G401 (cell line): ENCODE measurements at regions not wholly inside any gene's neighbourhood (a gene's known extent, or its start where the extent isn't known, plus 50 kb on each side); places are given as distances from the start of the nearest gene placed in this dataset.

ENCODE experiments used
- DNase-seq: peaks from one replicate; pipeline ENCODE4 v3.0.0-alpha.2; 2015; ENCODE audit warnings: low spot score
- in situ Hi-C: cut with HindIII; loops from 2 replicates; pipeline ENCODE4 v1.10.0; 2016; ENCODE audit warnings: low sequenced_read_pairs, mixed read lengths

DNA sequence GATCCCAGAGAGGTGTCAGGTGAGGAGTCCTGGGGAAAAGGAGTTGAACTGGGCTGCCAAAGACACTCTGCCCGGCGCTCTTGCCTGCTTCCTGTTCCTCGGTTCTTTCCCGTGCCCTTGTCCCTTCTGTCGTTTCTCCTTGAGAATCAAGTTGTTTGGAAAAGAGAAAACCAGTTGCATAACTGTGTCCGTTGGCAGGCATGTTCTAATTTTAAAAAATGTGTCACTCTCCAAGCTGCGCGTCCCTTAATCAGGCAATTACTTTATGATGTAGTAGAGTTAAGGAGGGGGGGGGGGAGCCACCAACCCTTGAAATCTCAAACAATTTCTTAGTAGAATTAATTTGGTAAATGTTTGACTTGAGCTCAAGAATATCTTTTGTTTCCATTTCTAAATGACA, 105.9 kb upstream of the IGSF21 start:
- no peak for DNase-seq
- in situ Hi-C loops, result no loop called here

DNA sequence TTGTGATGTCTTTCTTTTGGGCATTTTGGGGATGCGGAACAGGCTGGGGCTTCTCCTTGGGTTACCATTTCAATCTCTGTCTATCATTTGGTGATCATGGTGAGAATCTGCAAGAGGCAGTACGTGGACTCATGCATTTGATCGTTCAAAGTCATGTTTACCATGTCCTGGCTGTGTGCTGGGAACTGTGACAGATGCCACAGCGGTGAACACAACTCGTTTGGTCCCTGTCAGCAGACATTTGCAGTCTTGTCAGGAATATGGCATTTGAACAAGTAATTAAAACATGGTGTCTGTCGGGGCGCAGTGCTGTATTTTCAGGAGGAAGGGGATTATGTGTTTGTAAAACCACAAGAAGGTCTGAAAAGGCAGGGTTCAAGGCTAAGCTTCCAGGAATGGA, 103.3 kb upstream of the IGSF21 start:
- DNase-seq, result no peak
- in situ Hi-C loops, result no loop called here

DNA sequence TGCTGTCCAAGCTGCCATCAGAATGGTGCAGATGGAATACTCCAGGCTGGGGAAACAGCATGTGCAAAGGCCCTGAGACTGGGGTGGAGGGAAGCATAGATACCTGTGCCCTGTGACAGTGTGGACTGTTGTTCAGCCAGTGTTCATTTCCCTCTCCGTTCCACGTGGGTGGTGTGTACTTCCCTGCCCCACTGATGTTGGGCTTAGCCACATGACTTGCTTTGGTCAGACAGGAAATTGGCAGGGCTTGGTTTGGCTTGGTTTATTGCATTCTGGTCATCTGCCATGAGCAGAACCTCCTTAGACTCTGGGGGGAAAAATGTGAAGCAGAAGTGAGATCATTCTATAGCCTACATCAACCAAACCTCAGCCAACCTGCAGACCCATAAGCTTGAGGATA, 102.4 kb upstream of the IGSF21 start:
- in situ Hi-C loops, result no loop called here

DNA sequence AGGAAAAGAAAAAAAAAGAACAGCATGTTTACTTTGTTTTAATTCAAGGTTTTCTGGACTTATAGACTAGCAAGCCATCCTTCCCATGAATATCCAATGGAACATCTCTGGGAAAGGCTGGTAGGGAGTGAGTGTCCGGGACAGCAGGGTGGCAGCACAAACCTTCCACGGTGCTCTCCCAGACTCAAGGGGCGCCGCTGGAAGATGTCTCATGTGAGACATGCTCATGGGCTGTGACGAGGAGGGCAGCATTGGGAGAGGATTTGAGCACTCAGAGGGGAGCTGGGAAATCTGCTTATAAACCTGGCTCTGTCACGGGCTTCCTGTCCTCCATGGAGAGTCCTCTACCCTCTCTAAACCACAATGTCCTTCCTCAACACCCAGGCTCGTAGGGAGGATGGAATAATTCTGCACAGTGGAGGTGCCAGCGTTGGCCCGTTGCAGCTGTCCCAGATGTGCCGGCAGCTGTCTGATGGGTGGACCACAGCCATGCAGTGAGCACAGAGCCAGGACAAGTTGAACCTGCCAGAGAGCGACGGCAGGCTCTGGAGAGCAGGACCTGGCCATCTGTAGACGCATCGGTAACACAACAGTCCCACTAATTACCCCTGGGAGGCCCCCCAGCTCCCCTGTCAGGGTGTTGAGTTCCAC, 100.1 kb upstream of the IGSF21 start:
- in situ Hi-C loops, result no loop called here
- peak; percentile 39 for DNase-seq

More for the DNA sequence above, 102.4 kb upstream of the IGSF21 start:
- peak; percentile 33 for DNase-seq

DNA sequence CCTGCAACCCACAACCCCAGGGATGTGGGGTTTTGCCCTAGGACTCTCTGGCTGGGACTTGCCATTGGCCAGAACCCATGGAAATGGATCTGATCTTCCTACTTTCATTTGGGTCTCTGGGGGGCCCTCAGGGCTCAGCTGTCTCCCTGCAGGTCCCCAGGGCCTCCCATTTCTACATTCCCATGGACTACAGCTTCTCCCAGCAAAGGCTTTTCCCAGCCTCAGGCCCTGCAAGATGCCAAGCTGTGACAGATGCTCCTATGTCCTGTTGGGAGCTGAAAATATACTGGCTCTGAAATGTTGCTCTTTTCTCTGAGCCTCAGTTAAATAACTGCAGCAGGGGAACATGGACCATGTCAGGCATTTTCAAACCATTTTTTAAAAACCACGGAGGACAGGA, 99.5 kb upstream of the IGSF21 start:
- DNase-seq, result peak; percentile 92
- in situ Hi-C loops, result no loop called here

DNA sequence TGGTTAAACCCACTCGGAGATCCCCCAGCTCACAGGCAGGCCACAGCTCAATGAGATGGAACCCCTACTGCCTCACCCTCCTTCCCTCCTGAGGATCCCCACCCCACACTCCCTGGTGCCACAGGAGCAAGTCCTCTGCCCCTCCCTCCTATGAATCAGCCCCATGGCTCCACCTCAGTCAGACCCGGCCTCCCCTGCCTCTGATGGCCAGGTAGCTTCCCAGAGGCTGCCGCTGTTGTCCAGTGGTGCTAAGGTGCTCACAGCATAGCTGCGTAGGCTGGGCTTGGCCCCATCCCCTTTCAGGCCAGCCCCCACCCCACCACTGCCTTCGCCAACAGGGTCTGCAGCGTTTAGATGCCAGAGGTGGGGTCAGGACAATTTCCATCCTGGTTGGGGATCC, 98.5 kb upstream of the IGSF21 start:
- in situ Hi-C loops, result no loop called here
- DNase-seq, result no peak

DNA sequence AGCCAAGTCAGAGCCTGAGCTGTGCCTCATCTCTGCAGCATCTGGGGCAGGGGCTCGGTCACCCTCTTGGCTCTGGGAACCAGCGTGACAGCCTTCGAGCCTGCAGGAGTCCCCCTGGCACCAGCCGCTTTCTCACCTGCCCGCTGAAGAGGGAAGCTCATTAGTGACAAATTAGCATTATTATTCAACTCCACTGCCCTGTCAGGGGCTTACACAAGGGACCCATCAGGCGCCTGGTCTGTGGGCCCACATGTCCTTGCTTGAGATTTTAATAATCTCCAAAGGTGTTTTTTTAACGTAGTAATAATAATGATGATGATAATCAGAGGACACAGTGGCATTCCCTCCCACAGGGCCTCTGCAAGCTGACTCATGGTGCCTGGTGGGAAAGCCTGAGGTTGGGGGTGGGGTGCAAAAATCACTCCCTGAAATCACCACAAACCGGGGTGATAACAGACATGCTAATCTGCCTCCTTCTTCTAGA, 98.1 kb upstream of the IGSF21 start:
- in situ Hi-C loops, result no loop called here
- DNase-seq, result peak; percentile 51

DNA sequence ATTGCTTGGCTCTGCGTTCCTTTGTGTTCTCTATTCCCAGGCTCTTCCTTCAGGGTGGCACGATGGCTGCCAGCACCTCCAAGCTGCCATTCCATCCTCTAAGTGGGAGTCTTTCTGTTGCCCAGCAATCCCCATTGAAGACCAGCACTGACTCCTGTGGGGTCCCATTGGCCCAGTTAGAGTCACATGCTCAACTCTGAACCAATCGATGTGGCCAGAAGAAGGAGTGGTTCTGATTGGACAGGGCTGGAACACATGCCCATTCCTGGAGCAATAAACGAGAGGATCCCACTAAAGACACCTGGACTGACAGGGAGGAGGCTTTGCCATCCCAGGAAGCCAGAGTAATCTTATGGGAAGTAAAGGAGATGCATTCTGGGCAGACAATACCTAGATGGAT, 97.2 kb upstream of the IGSF21 start:
- no peak for DNase-seq
- in situ Hi-C loops, result no loop called here

DNA sequence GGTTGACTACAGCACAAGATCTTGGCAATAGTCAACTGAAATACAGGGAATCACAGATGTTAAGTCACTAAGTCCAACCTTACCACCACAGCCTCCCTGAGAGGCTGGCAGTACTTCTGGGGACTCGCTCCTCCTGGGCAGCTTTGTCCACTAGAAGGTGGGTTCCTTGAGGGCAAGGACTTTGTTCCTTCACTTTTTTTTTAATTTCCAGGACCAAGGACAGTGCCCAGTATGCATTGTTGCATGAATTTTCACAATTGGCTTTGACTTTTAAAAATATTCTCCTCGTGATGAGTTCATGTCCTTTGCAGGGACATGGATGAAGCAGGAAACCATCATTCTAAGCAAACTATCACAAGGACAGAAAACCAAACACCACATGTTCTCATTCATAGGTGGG, 96.7 kb upstream of the IGSF21 start:
- in situ Hi-C loops, result no loop called here
- DNase-seq, result no peak

DNA sequence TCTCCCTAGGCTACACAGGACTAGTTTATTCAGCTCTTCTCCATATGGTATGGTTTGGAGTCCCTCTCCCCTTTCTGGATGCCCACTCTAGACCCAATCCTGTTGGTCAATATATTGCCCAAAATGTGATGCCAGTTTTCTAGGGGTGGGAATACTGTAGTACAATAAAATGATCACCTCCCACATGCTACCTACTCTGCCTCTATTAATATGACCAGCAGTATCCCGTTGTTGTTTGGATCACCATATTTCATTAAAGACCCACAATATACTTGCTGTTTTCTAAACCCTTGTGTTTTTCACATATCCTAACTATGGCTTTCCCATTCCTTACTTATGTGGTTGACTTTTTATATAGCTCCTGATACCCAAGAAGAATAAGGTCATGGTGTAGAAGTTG, 95.9 kb upstream of the IGSF21 start:
- in situ Hi-C loops, result no loop called here
- DNase-seq, result no peak

DNA sequence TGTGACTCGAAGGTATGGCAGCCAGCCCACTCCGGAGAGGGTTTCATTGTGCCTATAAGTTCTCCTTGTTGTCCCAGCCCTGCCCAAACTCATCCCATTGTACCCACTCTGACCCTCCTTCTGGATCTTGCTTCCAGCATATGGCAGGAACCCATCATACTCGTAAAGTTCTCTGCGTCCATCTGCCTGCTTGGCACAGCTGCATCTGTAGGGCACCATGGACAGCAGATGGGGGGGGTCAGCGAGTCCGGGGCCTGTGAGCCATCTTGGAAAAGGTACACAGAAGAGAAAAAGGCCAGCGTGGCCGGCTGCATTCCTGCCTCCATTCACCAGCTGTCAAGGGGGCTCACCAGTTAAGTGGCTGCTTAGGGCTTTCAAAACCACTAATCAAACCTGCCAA, 94.9 kb upstream of the IGSF21 start:
- no peak for DNase-seq
- in situ Hi-C loops, result no loop called here

DNA sequence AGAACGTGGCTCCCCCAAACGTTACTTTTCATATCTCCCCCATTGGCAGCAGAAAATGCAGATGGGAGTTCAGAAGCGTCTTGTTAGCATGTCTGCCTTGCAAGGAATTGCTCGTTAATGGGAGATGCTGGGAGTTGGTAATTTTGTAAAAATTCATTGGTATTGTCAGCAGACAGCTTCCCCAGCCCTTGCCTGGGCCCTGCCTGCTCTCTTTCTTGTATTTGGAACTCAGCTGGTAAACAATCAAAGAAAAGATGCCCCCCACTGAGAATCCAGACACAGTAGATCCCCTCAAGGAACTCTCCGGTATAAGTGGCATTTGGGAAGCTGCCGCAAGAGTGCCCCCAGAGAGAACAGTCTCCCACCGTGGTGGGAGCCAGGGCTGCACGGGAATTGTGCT, 94.4 kb upstream of the IGSF21 start:
- in situ Hi-C loops, result no loop called here
- no peak for DNase-seq

DNA sequence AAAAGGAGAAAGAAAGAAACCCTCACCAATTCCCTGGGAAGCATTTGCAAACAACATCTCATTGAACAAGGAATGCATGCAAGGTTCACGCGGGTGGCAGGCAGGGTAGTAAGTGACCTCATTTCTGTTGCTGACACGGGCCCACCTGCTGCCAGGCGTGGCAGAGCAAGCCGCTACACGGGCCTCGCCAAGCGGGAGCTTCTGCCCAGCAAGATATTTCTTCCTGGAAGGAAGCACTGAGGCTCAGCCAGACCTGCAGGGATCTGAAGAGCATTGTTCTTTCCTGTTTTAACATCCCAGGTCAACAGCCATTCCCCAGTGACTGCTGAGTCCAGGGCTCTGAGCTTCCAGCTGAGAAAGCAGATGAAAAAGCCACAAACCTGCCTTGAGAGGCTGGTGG, 91.9 kb upstream of the IGSF21 start:
- in situ Hi-C loops, result no loop called here
- DNase-seq, result peak; percentile 95

DNA sequence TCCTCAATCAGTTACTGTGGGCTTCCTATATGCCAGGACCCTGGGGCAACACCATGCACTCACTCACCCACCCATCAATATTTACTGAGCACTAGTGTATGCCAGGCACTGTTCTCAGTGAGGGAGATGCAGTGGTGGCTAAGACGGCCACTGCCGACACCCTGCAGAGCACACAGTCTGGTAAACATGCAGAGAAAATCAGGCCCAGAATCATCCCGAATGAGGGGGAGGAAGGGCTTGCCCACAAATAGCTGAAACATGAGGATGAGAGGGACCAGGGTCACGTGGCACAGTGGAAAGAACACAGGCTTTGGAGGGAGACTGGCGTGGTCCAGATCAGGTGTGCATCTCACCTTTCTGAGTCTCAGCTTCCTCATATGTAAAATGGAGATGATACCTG, 89.2 kb upstream of the IGSF21 start:
- in situ Hi-C loops, result no loop called here
- peak; percentile 74 for DNase-seq

DNA sequence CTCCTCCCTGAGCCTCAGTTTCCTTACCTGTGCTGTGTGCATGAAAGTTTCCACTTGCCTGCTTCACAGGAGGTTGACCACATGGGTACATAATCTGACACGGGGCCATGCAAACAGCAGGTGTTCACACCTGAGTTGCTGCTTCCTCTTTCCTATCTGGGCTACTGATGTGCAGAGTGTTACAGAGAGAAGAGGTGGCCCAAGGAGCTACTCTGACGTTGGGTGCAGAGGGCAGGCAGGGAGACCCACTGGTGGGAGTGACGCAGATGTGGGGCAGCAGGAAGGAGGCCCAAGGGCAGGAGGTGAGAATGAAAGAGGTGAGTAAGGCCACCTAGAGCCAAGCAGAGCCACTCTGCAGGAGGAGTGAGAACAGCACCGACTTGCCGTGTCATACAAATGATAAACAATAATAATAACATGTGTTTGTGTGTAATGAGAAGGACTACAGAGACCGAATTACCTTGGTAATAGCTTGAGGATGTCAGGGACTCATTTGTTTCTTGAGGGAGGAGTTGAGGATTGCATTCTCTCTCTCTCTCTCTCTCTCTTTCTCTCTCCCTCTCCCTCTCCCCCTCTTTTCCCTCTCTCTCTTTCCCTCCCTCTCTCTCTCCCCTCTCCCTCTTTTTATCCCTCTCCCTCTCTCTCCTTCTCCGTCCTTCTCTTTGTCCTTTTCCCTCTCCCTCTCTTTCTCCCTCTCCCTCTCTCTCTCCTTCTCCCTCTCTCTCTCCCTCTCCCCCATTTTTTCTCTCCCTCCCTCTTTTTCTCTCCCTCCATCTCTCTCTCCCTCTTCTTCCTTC, 87.4 kb upstream of the IGSF21 start:
- in situ Hi-C loops, result no loop called here
- DNase-seq, result no peak

DNA sequence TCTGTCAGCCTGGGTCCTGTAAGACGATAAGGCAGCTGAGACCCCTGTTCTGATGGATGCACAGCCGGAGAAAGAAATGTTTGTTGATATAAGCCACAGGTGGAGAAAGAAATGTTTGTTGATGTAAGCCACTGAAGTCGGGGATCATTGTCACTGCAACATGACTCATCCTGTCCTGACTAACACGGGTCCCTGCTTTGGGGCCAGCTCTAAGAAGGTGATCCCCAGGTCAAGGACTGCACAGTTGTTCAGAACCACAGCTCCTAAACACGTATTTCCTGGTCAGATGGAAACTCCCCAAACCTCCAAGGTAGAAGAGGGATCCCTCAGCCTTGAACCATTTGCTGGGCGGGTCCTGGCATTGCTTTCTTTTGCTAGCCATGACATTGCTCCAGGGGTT, 86.4 kb upstream of the IGSF21 start:
- DNase-seq, result no peak
- in situ Hi-C loops, result no loop called here

DNA sequence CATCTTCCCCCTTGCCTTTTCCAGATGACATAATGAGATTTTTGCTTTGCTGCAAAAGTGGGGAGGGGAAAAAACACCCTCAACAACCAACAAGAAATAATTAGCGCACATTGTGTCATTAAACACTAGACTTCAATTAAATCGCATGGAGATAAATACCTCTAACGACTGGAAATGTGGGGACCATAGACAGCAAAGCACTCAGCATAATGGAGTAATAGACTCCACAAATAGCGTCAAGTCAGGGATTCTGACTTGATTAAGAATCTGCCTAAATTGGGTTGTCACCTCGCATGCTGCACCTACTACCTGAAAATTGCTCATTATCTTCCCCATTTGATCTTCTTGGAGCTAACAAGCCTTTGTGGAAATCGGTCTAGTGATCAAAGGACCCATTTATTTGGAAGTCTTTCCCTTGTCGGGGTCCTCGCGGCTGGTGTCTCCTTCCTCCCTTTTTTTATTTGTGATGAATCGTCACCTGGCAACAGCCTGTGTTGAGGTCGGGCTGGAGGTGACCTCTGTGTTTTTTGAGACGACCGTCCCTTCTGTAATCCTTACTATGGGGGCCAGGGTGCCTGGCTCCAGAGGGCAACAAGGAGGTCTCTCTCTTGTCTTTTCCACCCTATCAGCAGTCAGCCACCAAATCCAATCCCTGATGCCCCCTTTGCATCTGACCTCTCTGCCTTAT, 75.3 kb upstream of the IGSF21 start:
- no peak for DNase-seq
- in situ Hi-C loops, result no loop called here

DNA sequence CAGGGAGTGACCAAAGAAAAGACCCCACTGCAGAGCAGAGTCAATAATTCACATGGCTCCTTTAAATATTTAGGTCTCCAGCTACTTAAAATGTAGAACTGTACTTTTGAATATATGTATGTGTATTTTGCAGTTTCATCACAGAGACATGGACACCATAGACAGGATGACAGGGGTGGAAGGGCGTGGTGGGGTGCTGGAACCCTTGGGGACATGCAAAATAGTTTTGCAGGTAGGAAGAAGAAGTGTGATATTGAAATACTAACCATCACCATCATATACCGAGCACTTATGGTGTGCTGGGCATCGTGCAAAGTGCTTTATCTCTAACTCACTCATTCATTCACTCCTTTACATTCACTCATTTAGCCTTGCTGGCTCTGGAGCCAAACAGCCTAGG, 72.5 kb upstream of the IGSF21 start:
- in situ Hi-C loops, result no loop called here
- DNase-seq, result no peak

DNA sequence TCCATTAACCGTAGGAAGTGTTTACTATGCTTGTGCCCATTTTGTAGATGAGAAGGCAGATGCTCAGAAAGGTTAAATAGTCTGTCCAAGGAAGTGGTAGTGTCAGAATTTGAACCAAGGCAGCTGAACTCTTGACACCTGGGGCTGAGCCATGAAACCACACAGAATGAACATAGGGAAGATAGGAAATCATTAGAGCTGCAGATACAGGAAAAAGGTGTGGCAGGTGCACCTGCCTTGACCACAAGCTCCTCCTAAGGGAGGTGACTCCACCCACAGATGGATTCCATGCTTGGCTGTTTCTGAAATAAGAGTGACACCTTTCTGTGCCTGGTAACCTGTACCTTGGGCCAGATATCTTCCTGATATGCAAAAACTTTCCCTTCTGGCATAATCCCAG, 69.9 kb upstream of the IGSF21 start:
- in situ Hi-C loops, result no loop called here
- DNase-seq, result no peak

DNA sequence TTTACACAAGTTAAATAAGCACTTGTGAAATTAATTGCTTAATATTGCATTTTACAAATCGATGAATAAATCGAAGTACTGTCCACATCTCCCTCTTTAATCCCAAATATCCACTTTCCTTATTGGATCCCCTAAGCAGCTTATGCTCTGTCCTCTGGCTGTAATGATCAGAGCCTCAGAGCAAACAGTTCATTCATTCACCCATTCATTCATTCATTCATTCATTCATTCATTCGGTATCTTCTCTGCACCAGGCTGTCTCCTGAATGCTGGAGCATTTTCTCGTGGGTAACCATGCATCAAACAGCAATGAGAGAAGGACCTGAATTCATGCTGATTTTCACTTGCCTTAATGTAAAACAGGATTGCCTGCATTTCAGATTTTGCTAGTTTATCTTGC, 69.5 kb upstream of the IGSF21 start:
- in situ Hi-C loops, result no loop called here
- no peak for DNase-seq
